SJSA1 (cell line): ENCODE measurements at regions not wholly inside any gene's neighbourhood (a gene's known extent, or its start where the extent isn't known, plus 50 kb on each side); places are given as distances from the start of the nearest gene placed in this dataset.

Experiments
- DNase-seq, 2 experiments: peaks; one replicate each; pipeline ENCODE4 v3.0.0-alpha.2; 2015 to 2020; ENCODE audit warnings: low spot score in 2 of 2, low read depth in 1 of 2
- H3K27ac ChIP-seq: fragments of 250-450 bp; sonication (Bioruptor Pico); 2 replicates; pipeline ENCODE4 v1.5.1; 2020; ENCODE audit warnings: mild to moderate bottlenecking, moderate library complexity
- H3K27me3 ChIP-seq: fragments of 250-450 bp; sonication (Bioruptor Pico); replicated peaks from 2 replicates; pipeline ENCODE4 v1.5.1; 2020; ENCODE audit warnings: mild to moderate bottlenecking, moderate library complexity
- H3K36me3 ChIP-seq: fragments of 250-450 bp; sonication (Bioruptor Pico); 2 replicates; pipeline ENCODE4 v1.5.1; 2020; ENCODE audit warnings: mild to moderate bottlenecking
- H3K4me1 ChIP-seq: fragments of 250-450 bp; sonication (Bioruptor Pico); replicated peaks from 2 replicates; pipeline ENCODE4 v1.6.1; 2021; ENCODE audit warnings: mild to moderate bottlenecking
- H3K4me3 ChIP-seq: fragments of 250-450 bp; sonication (Bioruptor Pico); 2 replicates; pipeline ENCODE4 v1.5.1; 2020; ENCODE audit warnings: mild to moderate bottlenecking
- H3K9me3 ChIP-seq: fragments of 250-450 bp; sonication (Bioruptor Pico); replicated peaks from 2 replicates; pipeline ENCODE4 v1.5.1; 2020; ENCODE audit warnings: mild to moderate bottlenecking

- Histone ChIP-seq H3K27me3 (no peaks in the 10 kb centered on the region), H3K27ac (no peak overlapping the region), H3K36me3 (no peaks in the 10 kb centered on the region), H3K4me3 (no peak overlapping the region), H3K4me1 (no peaks in the 10 kb centered on the region), H3K9me3 (no peaks in the 10 kb centered on the region; the same call in 1 of the 2 replicates)
- DNase-seq: no peak
These were observed 344.9 kb upstream of the JARID2 start for GRCh38 chr6:14900919-14901318.

GRCh38 chr6:14903176-14904038 is 342.5 kb upstream of the JARID2 start:
- H3K4me1 ChIP-seq: no peaks in the 10 kb centered on the region
- no peaks in the 10 kb centered on the region; the same call in 1 of the 2 replicates for H3K9me3 ChIP-seq
- no peaks in the 10 kb centered on the region for H3K36me3 ChIP-seq
- no peak overlapping the region for H3K4me3 ChIP-seq
- no peak for DNase-seq
- no peaks in the 10 kb centered on the region for H3K27me3 ChIP-seq
- no peak overlapping the region for H3K27ac ChIP-seq

- no peak overlapping the region for H3K27ac ChIP-seq
- DNase-seq: no peak
- no peaks in the 10 kb centered on the region for H3K36me3 ChIP-seq
- H3K4me1 ChIP-seq: no peaks in the 10 kb centered on the region
- no peaks in the 10 kb centered on the region for H3K9me3 ChIP-seq
- H3K27me3 ChIP-seq: no peaks in the 10 kb centered on the region
- H3K4me3 ChIP-seq: no peak overlapping the region
These were observed 340.7 kb upstream of the JARID2 start for GRCh38 chr6:14905201-14905600.

GRCh38 chr6:14906621-14907020 is 339.2 kb upstream of the JARID2 start:
- no peaks in the 10 kb centered on the region for H3K4me1 ChIP-seq
- H3K27ac ChIP-seq: no peak overlapping the region

GRCh38 chr6:14910692-14911547 is 334.9 kb upstream of the JARID2 start:
- no peak overlapping the region for H3K4me3 ChIP-seq
- H3K27me3 ChIP-seq: no peaks in the 10 kb centered on the region
- H3K4me1 ChIP-seq: no peaks in the 10 kb centered on the region
- no peaks in the 10 kb centered on the region for H3K9me3 ChIP-seq
- DNase-seq: no peak
- H3K27ac ChIP-seq: no peak overlapping the region
- H3K36me3 ChIP-seq: no peaks in the 10 kb centered on the region

More at GRCh38 chr6:14906621-14907020, 339.2 kb upstream of the JARID2 start:
- Histone ChIP-seq H3K9me3 (no peaks in the 10 kb centered on the region), H3K36me3 (no peaks in the 10 kb centered on the region), H3K27me3 (no peaks in the 10 kb centered on the region), H3K4me3 (no peak overlapping the region)
- DNase-seq: no peak

GRCh38 chr6:14912226-14912625 is 333.6 kb upstream of the JARID2 start:
- no peak overlapping the region for H3K4me3 ChIP-seq
- no peak for DNase-seq
- H3K27ac ChIP-seq: no peak overlapping the region
- H3K36me3 ChIP-seq: no peaks in the 10 kb centered on the region
- no peaks in the 10 kb centered on the region for H3K4me1 ChIP-seq
- no peaks in the 10 kb centered on the region for H3K27me3 ChIP-seq
- H3K9me3 ChIP-seq: no peaks in the 10 kb centered on the region

- no peaks in the 10 kb centered on the region for H3K4me1 ChIP-seq
- no peak overlapping the region for H3K27ac ChIP-seq
- no peak for DNase-seq
- no peaks in the 10 kb centered on the region for H3K9me3 ChIP-seq
- no peak overlapping the region for H3K4me3 ChIP-seq
- no peaks in the 10 kb centered on the region for H3K27me3 ChIP-seq
- H3K36me3 ChIP-seq: no peaks in the 10 kb centered on the region
These were observed 333.2 kb upstream of the JARID2 start for GRCh38 chr6:14912706-14913105.

- no peaks in the 10 kb centered on the region for H3K4me1 ChIP-seq
- H3K36me3 ChIP-seq: no peaks in the 10 kb centered on the region
- no peak overlapping the region for H3K27ac ChIP-seq
- peaks cover 1% of the 10 kb centered on the region; the same call in 1 of the 2 replicates for H3K9me3 ChIP-seq
- H3K27me3 ChIP-seq: no peaks in the 10 kb centered on the region
- no peak overlapping the region for H3K4me3 ChIP-seq
- no peak for DNase-seq
These were observed 331.9 kb upstream of the JARID2 start for GRCh38 chr6:14913931-14914330.

- Histone ChIP-seq H3K9me3 (peaks cover 2% of the 10 kb centered on the region; the same call in 1 of the 2 replicates), H3K36me3 (no peaks in the 10 kb centered on the region)
- DNase-seq: no peak
These were observed 329.7 kb upstream of the JARID2 start for GRCh38 chr6:14915888-14916832.

GRCh38 chr6:14917109-14917910 is 328.6 kb upstream of the JARID2 start:
- Histone ChIP-seq H3K27me3 (no peaks in the 10 kb centered on the region), H3K27ac (no peak overlapping the region), H3K36me3 (no peaks in the 10 kb centered on the region), H3K4me1 (no peaks in the 10 kb centered on the region), H3K9me3 (peaks cover 2% of the 10 kb centered on the region; the same call in 1 of the 2 replicates), H3K4me3 (no peak overlapping the region)
- DNase-seq: no peak

More at GRCh38 chr6:14915888-14916832, 329.7 kb upstream of the JARID2 start:
- Histone ChIP-seq H3K4me3 (no peak overlapping the region), H3K4me1 (no peaks in the 10 kb centered on the region), H3K27ac (no peak overlapping the region), H3K27me3 (no peaks in the 10 kb centered on the region)

- Histone ChIP-seq H3K4me3 (no peak overlapping the region), H3K27ac (no peak overlapping the region), H3K36me3 (no peaks in the 10 kb centered on the region), H3K9me3 (peaks cover 2% of the 10 kb centered on the region; the same call in 1 of the 2 replicates), H3K4me1 (no peaks in the 10 kb centered on the region), H3K27me3 (no peaks in the 10 kb centered on the region)
- DNase-seq: no peak
These were observed 327.5 kb upstream of the JARID2 start for GRCh38 chr6:14918200-14918907.

- H3K27me3 ChIP-seq: no peaks in the 10 kb centered on the region
- H3K27ac ChIP-seq: no peak overlapping the region
- H3K4me1 ChIP-seq: no peaks in the 10 kb centered on the region
- no peak for DNase-seq
- peaks cover 2% of the 10 kb centered on the region; the same call in 1 of the 2 replicates for H3K9me3 ChIP-seq
- no peak overlapping the region for H3K4me3 ChIP-seq
- no peaks in the 10 kb centered on the region for H3K36me3 ChIP-seq
These were observed 326.7 kb upstream of the JARID2 start for GRCh38 chr6:14919038-14919670.
